ENCODE measurements at regions not wholly inside any gene's neighbourhood (a gene's known extent, or its start where the extent isn't known, plus 50 kb on each side); places are given as distances from the start of the nearest gene placed in this dataset.

DNA sequence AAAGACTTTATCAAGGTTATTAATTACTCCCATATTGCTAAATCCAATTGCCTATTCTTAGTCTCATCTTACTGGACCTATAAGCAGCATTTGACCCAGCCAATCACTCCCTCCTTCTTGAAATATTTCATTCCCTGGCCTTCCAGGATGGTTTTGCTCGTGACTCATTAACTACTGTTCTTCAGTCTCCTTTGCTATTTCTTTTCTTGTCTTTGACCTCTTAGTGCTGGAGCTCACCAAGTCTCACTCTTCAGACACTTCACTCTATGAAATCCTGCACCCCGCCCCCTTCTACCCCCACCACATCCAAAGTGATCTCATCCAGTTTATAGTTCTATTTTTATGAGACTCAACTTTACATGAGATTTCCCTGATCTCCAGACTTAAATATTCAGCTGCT is 803.1 kb upstream of the WWC1 start:
- TF ChIP-seq, protein P1, sequence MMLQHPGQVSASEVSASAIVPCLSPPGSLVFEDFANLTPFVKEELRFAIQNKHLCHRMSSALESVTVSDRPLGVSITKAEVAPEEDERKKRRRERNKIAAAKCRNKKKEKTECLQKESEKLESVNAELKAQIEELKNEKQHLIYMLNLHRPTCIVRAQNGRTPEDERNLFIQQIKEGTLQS (IDR thresholded peaks at IDR 0.05): no peak
- TF ChIP-seq, protein P2, sequence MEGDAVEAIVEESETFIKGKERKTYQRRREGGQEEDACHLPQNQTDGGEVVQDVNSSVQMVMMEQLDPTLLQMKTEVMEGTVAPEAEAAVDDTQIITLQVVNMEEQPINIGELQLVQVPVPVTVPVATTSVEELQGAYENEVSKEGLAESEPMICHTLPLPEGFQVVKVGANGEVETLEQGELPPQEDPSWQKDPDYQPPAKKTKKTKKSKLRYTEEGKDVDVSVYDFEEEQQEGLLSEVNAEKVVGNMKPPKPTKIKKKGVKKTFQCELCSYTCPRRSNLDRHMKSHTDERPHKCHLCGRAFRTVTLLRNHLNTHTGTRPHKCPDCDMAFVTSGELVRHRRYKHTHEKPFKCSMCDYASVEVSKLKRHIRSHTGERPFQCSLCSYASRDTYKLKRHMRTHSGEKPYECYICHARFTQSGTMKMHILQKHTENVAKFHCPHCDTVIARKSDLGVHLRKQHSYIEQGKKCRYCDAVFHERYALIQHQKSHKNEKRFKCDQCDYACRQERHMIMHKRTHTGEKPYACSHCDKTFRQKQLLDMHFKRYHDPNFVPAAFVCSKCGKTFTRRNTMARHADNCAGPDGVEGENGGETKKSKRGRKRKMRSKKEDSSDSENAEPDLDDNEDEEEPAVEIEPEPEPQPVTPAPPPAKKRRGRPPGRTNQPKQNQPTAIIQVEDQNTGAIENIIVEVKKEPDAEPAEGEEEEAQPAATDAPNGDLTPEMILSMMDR (IDR thresholded peaks at IDR 0.05; ENCODE audit: low read depth, low read length, missing input control): no peak

Data from liver (tissue), 3 donors.